NCI-H2107 treated with DMSO at 0.1 percent for 48 hours (cell line): ENCODE measurements at regions not wholly inside any gene's neighbourhood (a gene's known extent, or its start where the extent isn't known, plus 50 kb on each side); places are given as distances from the start of the nearest gene placed in this dataset.

ENCODE experiments used
- DNase-seq: peaks from one replicate; lab custom pipeline; 2025; ENCODE audit not compliant: unreplicated experiment; lab: John Stamatoyannopoulos, UW

GRCh38 chr15:96716478-96716877 lies 386.0 kb downstream of the NR2F2 start:
- no peak for DNase-seq

GRCh38 chr15:96720251-96720650 lies 389.8 kb downstream of the NR2F2 start:
- peak; percentile 1 for DNase-seq

GRCh38 chr15:96720656-96721055 lies 390.2 kb downstream of the NR2F2 start:
- no peak for DNase-seq

- DNase-seq, result no peak
Measured at GRCh38 chr15:96728591-96728990, 398.1 kb downstream of the NR2F2 start.

GRCh38 chr15:96732704-96733103 lies 402.2 kb downstream of the NR2F2 start:
- no peak for DNase-seq

- no peak for DNase-seq
Measured at GRCh38 chr15:96733721-96734120, 403.2 kb downstream of the NR2F2 start.

- peak; percentile 25 for DNase-seq
Measured at GRCh38 chr15:96735632-96736240, 405.2 kb downstream of the NR2F2 start.

GRCh38 chr15:96736384-96736783 lies 405.9 kb downstream of the NR2F2 start:
- no peak for DNase-seq

- DNase-seq, result no peak
Measured at GRCh38 chr15:96737408-96737807, 406.9 kb downstream of the NR2F2 start.

GRCh38 chr15:96746665-96747064 lies 416.2 kb downstream of the NR2F2 start:
- DNase-seq, result no peak

- DNase-seq, result no peak
Measured at GRCh38 chr15:96747291-96747690, 416.8 kb downstream of the NR2F2 start.

GRCh38 chr15:96750361-96750760 lies 419.9 kb downstream of the NR2F2 start:
- no peak for DNase-seq

- no peak for DNase-seq
Measured at GRCh38 chr15:96756146-96756545, 425.6 kb downstream of the NR2F2 start.

GRCh38 chr15:96756656-96757055 lies 426.2 kb downstream of the NR2F2 start:
- DNase-seq, result no peak

- DNase-seq, result no peak
Measured at GRCh38 chr15:96762566-96762965, 432.1 kb downstream of the NR2F2 start.

- no peak for DNase-seq
Measured at GRCh38 chr15:96764501-96764900, 434.0 kb downstream of the NR2F2 start.

GRCh38 chr15:96764946-96765345 lies 434.4 kb downstream of the NR2F2 start:
- DNase-seq, result no peak

GRCh38 chr15:96766366-96766765 lies 435.9 kb downstream of the NR2F2 start:
- DNase-seq, result no peak

GRCh38 chr15:96767703-96768434 lies 437.4 kb downstream of the NR2F2 start:
- DNase-seq, result no peak

GRCh38 chr15:96768435-96768789 lies 437.9 kb downstream of the NR2F2 start:
- DNase-seq, result no peak

GRCh38 chr15:96771035-96771434 lies 440.5 kb downstream of the NR2F2 start:
- DNase-seq, result no peak

GRCh38 chr15:96774216-96774615 lies 443.7 kb downstream of the NR2F2 start:
- DNase-seq, result no peak

GRCh38 chr15:96783746-96784145 lies 453.2 kb downstream of the NR2F2 start:
- no peak for DNase-seq
